A549 (cell line): ENCODE measurements at regions not wholly inside any gene's neighbourhood (a gene's known extent, or its start where the extent isn't known, plus 50 kb on each side); places are given as distances from the start of the nearest gene placed in this dataset.

Experiments
- ATAC-seq, 2 experiments: fragments of 200-7000 bp in 1 of 2; fragments of >200 bp in 1 of 2; cut with Nextera tagmentation in 1 of 2; cut with Tn5 transposase in 1 of 2; 3 replicates each; pipeline versions ENCODE4 v1.8.0 to v1.9.1; 2018 to 2020; ENCODE audit warnings: mild to moderate bottlenecking in 1 of 2, moderate library complexity in 1 of 2
- CTCF ChIA-PET: fragments of 300-600 bp; sonication (Branson Sonifier 250); formaldehyde crosslinking; extraction: SDS; loops from one replicate; lab custom pipeline; 2021; ENCODE audit warnings: antibody characterized with exemption, inconsistent platforms; lab: Yijun Ruan, JAX
- POLR2A ChIA-PET: fragments of 350-600 bp; formaldehyde crosslinking; extraction: SDS; loops from one replicate; lab custom pipeline; 2021; ENCODE audit warnings: antibody characterized with exemption, inconsistent platforms; lab: Yijun Ruan, JAX
- DNase-seq, 2 experiments: peaks; one replicate each; pipeline versions ENCODE4 v3.0.0 to v3.0.0-alpha.2; 2011 to 2016; ENCODE audit warnings: low read depth in 1 of 2, low spot score in 1 of 2
- FAIRE-seq: peaks from 2 replicates; lab custom pipeline; 2011; peaks lifted over from hg19 to GRCh38; lab: Jason Lieb, UNC
- H3K27ac ChIP-seq, 2 experiments: fragments of >200 bp; sonication (Bioruptor Twin); formaldehyde crosslinking; 3 replicates each; pipeline ENCODE4 v1.5.1; 2016 to 2017
- H3K4me1 ChIP-seq: fragments of >200 bp; sonication (Bioruptor Twin); formaldehyde crosslinking; 3 replicates; pipeline ENCODE4 v1.6.1; 2016
- H3K4me2 ChIP-seq: fragments of >200 bp; sonication (Bioruptor Twin); formaldehyde crosslinking; 3 replicates; pipeline ENCODE4 v1.6.1; 2016
- H3K4me3 ChIP-seq: fragments of >200 bp; sonication (Bioruptor Twin); formaldehyde crosslinking; 3 replicates; pipeline ENCODE4 v1.5.1; 2016
- H3K9me3 ChIP-seq: fragments of >200 bp; sonication (Bioruptor Twin); formaldehyde crosslinking; 3 replicates; pipeline ENCODE4 v1.6.1; 2016
- BCL3 ChIP-seq: fragments of >200 bp; sonication (Bioruptor Twin); formaldehyde crosslinking; IDR thresholded peaks from 3 replicates; pipeline ENCODE4 v1.6.1; 2016
- BHLHE40 ChIP-seq: IDR thresholded peaks from 2 replicates; pipeline ENCODE4 v1.6.1; 2012; ENCODE audit warnings: low read depth, low read length, inconsistent platforms
- CBX8 ChIP-seq: fragments of 200-600 bp; sonication (generic); IDR thresholded peaks from 2 replicates; pipeline ENCODE4 v1.6.1; 2016
- EHF ChIP-seq: fragments of 250-450 bp; sonication (Bioruptor Pico); IDR thresholded peaks from 2 replicates; pipeline ENCODE4 v1.5.0; 2020; ENCODE audit warnings: mild to moderate bottlenecking
- EP300 ChIP-seq, 2 experiments: fragments of >200 bp; sonication (Bioruptor Twin); formaldehyde crosslinking; IDR thresholded peaks; 2 replicates in 1 of 2; 3 replicates in 1 of 2; pipeline ENCODE4 v1.6.1; 2016 to 2017
- ESRRA ChIP-seq: fragments of 150-350 bp; IDR thresholded peaks from 2 replicates; pipeline ENCODE4 v1.6.1; 2014; ENCODE audit warnings: mild to moderate bottlenecking, low read length, borderline replicate concordance
- FOSB ChIP-seq: fragments of 250-450 bp; sonication (Bioruptor Pico); IDR thresholded peaks from 2 replicates; pipeline ENCODE4 v1.5.0; 2020; ENCODE audit warnings: mild to moderate bottlenecking, moderate library complexity
- FOXS1 ChIP-seq: fragments of 250-450 bp; sonication (Bioruptor Pico); IDR thresholded peaks from 2 replicates; pipeline ENCODE4 v1.5.0; 2020; ENCODE audit warnings: mild to moderate bottlenecking, moderate library complexity
- GATA3 ChIP-seq: IDR thresholded peaks from 2 replicates; pipeline ENCODE4 v1.6.1; 2012; ENCODE audit warnings: borderline replicate concordance
- HDAC2 ChIP-seq: fragments of 200-600 bp; sonication (generic); IDR thresholded peaks from 2 replicates; pipeline ENCODE4 v1.6.1; 2016
- HES2 ChIP-seq: fragments of >200 bp; sonication (Bioruptor Twin); formaldehyde crosslinking; IDR thresholded peaks from 2 replicates; pipeline ENCODE4 v1.6.1; 2016
- HEYL ChIP-seq: fragments of 250-450 bp; sonication (Bioruptor Pico); IDR thresholded peaks from 2 replicates; pipeline ENCODE4 v1.8.0; 2021; ENCODE audit warnings: mild to moderate bottlenecking, moderate library complexity
- HMGXB4 ChIP-seq: fragments of 250-450 bp; sonication (Bioruptor Pico); IDR thresholded peaks from 2 replicates; pipeline ENCODE4 v1.5.0; 2021; ENCODE audit warnings: mild to moderate bottlenecking, moderate library complexity, borderline replicate concordance
- HOXA7 ChIP-seq: fragments of 250-450 bp; sonication (Bioruptor Pico); IDR thresholded peaks from 2 replicates; pipeline ENCODE4 v1.5.0; 2020; ENCODE audit warnings: mild to moderate bottlenecking, moderate library complexity
- HOXB13 ChIP-seq: fragments of 250-450 bp; sonication (Bioruptor Pico); IDR thresholded peaks from 2 replicates; pipeline ENCODE4 v1.5.0; 2020; ENCODE audit warnings: low read depth, mild to moderate bottlenecking, moderate library complexity
- HOXB5 ChIP-seq: fragments of 250-450 bp; sonication (Bioruptor Pico); IDR thresholded peaks from 2 replicates; pipeline ENCODE4 v1.5.0; 2020; ENCODE audit warnings: mild to moderate bottlenecking, moderate library complexity
- JUNB ChIP-seq: fragments of >200 bp; sonication (Bioruptor Twin); formaldehyde crosslinking; IDR thresholded peaks from 2 replicates; pipeline ENCODE4 v1.6.1; 2016
- MYC ChIP-seq: IDR thresholded peaks from 2 replicates; pipeline ENCODE4 v1.6.1; 2012; ENCODE audit warnings: mild to moderate bottlenecking, inconsistent platforms, low read length, improper control_type of control experiment, borderline replicate concordance
- NPAS2 ChIP-seq: fragments of 250-450 bp; sonication (Bioruptor Pico); IDR thresholded peaks from 2 replicates; pipeline ENCODE4 v1.8.0; 2022; ENCODE audit warnings: mild to moderate bottlenecking, moderate library complexity, borderline replicate concordance
- POLR2A ChIP-seq: IDR thresholded peaks from 2 replicates; pipeline ENCODE4 v1.6.1; 2012; ENCODE audit warnings: mild to moderate bottlenecking, low read length
- RARB ChIP-seq: fragments of 250-450 bp; sonication (Bioruptor Pico); IDR thresholded peaks from 2 replicates; pipeline ENCODE4 v1.8.0; 2021; ENCODE audit warnings: mild to moderate bottlenecking, moderate library complexity
- RFX5 ChIP-seq: fragments of 450-650 bp; IDR thresholded peaks from 2 replicates; pipeline ENCODE4 v1.7.1; 2014; ENCODE audit warnings: antibody characterized with exemption, mild to moderate bottlenecking, moderate library complexity
- SMC3 ChIP-seq: fragments of >200 bp; sonication (Bioruptor Twin); formaldehyde crosslinking; IDR thresholded peaks from 3 replicates; pipeline ENCODE4 v1.6.1; 2018; ENCODE audit warnings: inconsistent platforms
- ZC3H11A ChIP-seq: fragments of 450-650 bp; IDR thresholded peaks from 2 replicates; pipeline ENCODE4 v1.6.1; 2014; ENCODE audit warnings: antibody characterized with exemption, mild to moderate bottlenecking
- ZFP36 ChIP-seq: fragments of 450-650 bp; IDR thresholded peaks from 2 replicates; pipeline ENCODE4 v1.6.1; 2014; ENCODE audit warnings: borderline replicate concordance; ENCODE audit not compliant: partially characterized antibody
- ZNF302 ChIP-seq: fragments of 250-450 bp; sonication (Bioruptor Pico); IDR thresholded peaks from 2 replicates; pipeline ENCODE4 v1.9.0; 2021; ENCODE audit warnings: inconsistent platforms, mild to moderate bottlenecking, moderate library complexity
- ZSCAN20 ChIP-seq: fragments of 250-450 bp; sonication (Bioruptor Pico); IDR thresholded peaks from 2 replicates; pipeline ENCODE4 v1.8.0; 2022; ENCODE audit warnings: mild to moderate bottlenecking, moderate library complexity
- WGBS: methylation state at CpG from one replicate; pipeline ENCODE4 v1.1.6; 2017; ENCODE audit errors: missing lambda C conversion rate; 5-methylcytosine and 5-hydroxymethylcytosine counted together
- TF ChIP-seq, protein P1 (sequence below): fragments of 150-350 bp; IDR thresholded peaks from 2 replicates; pipeline ENCODE4 v1.6.1; 2014; ENCODE audit warnings: low read depth, mild to moderate bottlenecking, low read length

GRCh38 chr12:63396135-63396534 lies 245.1 kb upstream of the AVPR1A start:
- Histone ChIP-seq H3K27ac (no peak overlapping the region), H3K4me2 (no peak overlapping the region), H3K4me1 (peaks cover 6% of the 10 kb centered on the region; the same call in 1 of the 3 replicates), H3K9me3 (no peaks in the 10 kb centered on the region), H3K4me3 (no peak overlapping the region)
- no peak for ATAC-seq
- FAIRE-seq, result no peak
- POLR2A ChIA-PET, result no interaction called here
- no peak for TF ChIP-seq RFX5
- TF ChIP-seq JUNB, result no peak
- TF ChIP-seq HOXB13 (CRISPR knock-in tag), result no peak
- TF ChIP-seq HMGXB4, result no peak
- no peak for TF ChIP-seq HDAC2
- no peak for TF ChIP-seq ZSCAN20 (CRISPR knock-in tag)
- TF ChIP-seq FOXS1, result no peak
- TF ChIP-seq BCL3, result no peak
- no peak for TF ChIP-seq HOXA7 (CRISPR knock-in tag)
- no peak for TF ChIP-seq HOXB5 (CRISPR knock-in tag)
- no peak for TF ChIP-seq NPAS2 (CRISPR knock-in tag)
- no peak for TF ChIP-seq ESRRA
- TF ChIP-seq ZNF302 (CRISPR knock-in tag), result no peak
- no peak for TF ChIP-seq MYC
- no peak for TF ChIP-seq RARB (CRISPR knock-in tag)
- no peak for TF ChIP-seq BHLHE40
- 69% methylated on average over 3 of the region's 3 CpGs for WGBS
- DNase-seq, result no peak
- CTCF ChIA-PET, result no interaction called here

GRCh38 chr12:63394983-63395382 lies 244.0 kb upstream of the AVPR1A start:
- CTCF ChIA-PET, result no interaction called here
- no peak for DNase-seq
- POLR2A ChIA-PET, result no interaction called here
- Histone ChIP-seq H3K4me2 (no peak overlapping the region), H3K27ac (no peak overlapping the region), H3K9me3 (no peaks in the 10 kb centered on the region), H3K4me3 (no peak overlapping the region), H3K4me1 (no peaks in the 10 kb centered on the region)
- FAIRE-seq, result no peak
- 40% methylated on average over 4 of the region's 4 CpGs for WGBS
- ATAC-seq, result no peak
- TF ChIP-seq JUNB (no peak), POLR2A (no peak), EHF (CRISPR knock-in tag) (no peak), HDAC2 (no peak)
- TF ChIP-seq, all 56 proteins: peak for 0

- ATAC-seq (no peak), FAIRE-seq (no peak)
- CTCF ChIA-PET, result no interaction called here
- no peaks in the 10 kb centered on the region for H3K4me1 ChIP-seq
- H3K9me3 ChIP-seq, result no peaks in the 10 kb centered on the region
- no peak overlapping the region for H3K4me2 ChIP-seq
- TF ChIP-seq EP300 (IDR thresholded peaks at IDR 0.05), result no peak
- TF ChIP-seq HES2, result no peak
- TF ChIP-seq ZFP36, result no peak
- no peak for TF ChIP-seq HEYL (CRISPR knock-in tag)
- TF ChIP-seq, protein P1, sequence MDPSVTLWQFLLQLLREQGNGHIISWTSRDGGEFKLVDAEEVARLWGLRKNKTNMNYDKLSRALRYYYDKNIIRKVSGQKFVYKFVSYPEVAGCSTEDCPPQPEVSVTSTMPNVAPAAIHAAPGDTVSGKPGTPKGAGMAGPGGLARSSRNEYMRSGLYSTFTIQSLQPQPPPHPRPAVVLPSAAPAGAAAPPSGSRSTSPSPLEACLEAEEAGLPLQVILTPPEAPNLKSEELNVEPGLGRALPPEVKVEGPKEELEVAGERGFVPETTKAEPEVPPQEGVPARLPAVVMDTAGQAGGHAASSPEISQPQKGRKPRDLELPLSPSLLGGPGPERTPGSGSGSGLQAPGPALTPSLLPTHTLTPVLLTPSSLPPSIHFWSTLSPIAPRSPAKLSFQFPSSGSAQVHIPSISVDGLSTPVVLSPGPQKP, result no peak
- TF ChIP-seq ZC3H11A, result no peak
- no peak for TF ChIP-seq ZNF302 (CRISPR knock-in tag)
- no peak for TF ChIP-seq CBX8
- no peak for TF ChIP-seq POLR2A
- no peak for TF ChIP-seq GATA3
- no peak for TF ChIP-seq FOSB (CRISPR knock-in tag)
- TF ChIP-seq SMC3, result no peak
- TF ChIP-seq, all 56 proteins: peak for 0
- no peak for DNase-seq
- Histone ChIP-seq H3K27ac (no peak overlapping the region), H3K4me3 (no peak overlapping the region)
- WGBS, result 40% methylated on average over 4 of the region's 4 CpGs
- POLR2A ChIA-PET, result no interaction called here
These were observed 243.3 kb upstream of the AVPR1A start for GRCh38 chr12:63394349-63394748.
